Endothelial cell of umbilical vein (primary cell): ENCODE measurements at regions not wholly inside any gene's neighbourhood (a gene's known extent, or its start where the extent isn't known, plus 50 kb on each side); places are given as distances from the start of the nearest gene placed in this dataset.

Source experiments
- BruUV-seq: library from RNA; stranded (reverse); fragments of 400-500 nt; replicated peaks from 2 replicates; lab custom pipeline; 2021; lab: Mats Ljungman, UMichigan
- CTCF ChIA-PET: fragments of 300-600, 350-600 bp; sonication (Branson Sonifier 250); formaldehyde crosslinking; loops from one replicate; lab custom pipeline; 2021; ENCODE audit warnings: antibody characterized with exemption, inconsistent platforms; lab: Charles Lee
- POLR2A ChIA-PET: fragments of 300-600, 350-600 bp; sonication (Branson Sonifier 250); formaldehyde crosslinking; loops from one replicate; lab custom pipeline; 2021; ENCODE audit warnings: antibody characterized with exemption, inconsistent platforms; lab: Charles Lee
- DNase-seq: peaks from one replicate; pipeline ENCODE4 v3.0.0-alpha.2; 2011; ENCODE audit warnings: low read depth, low spot score
- FAIRE-seq: peaks from 2 replicates; lab custom pipeline; 2011; peaks lifted over from hg19 to GRCh38; lab: Jason Lieb, UNC
- H2AFZ ChIP-seq: 2 replicates; pipeline ENCODE4 v1.6.0; 2012; ENCODE audit warnings: low read depth, low read length, control low read depth, inconsistent platforms
- H3K27ac ChIP-seq: 2 replicates; pipeline ENCODE4 v1.5.1; 2011; ENCODE audit warnings: low read depth, mild to moderate bottlenecking, control low read depth, low read length, moderate library complexity; ENCODE audit not compliant: insufficient read depth
- H3K27me3 ChIP-seq, 2 experiments: 2 replicates each; pipeline versions ENCODE4 v1.6.0 to v1.6.1; 2011; ENCODE audit warnings: low read length in 2 of 2, mixed read lengths in 1 of 2; ENCODE audit not compliant: control insufficient read depth in 2 of 2, insufficient read depth in 2 of 2
- H3K36me3 ChIP-seq, 2 experiments: 2 replicates in 1 of 2; 3 replicates in 1 of 2; pipeline ENCODE4 v1.5.1; 2011; ENCODE audit warnings: low read length in 2 of 2, mild to moderate bottlenecking in 1 of 2, moderate library complexity in 1 of 2; ENCODE audit not compliant: control insufficient read depth in 2 of 2, insufficient read depth in 2 of 2; ENCODE audit errors: extremely low read depth in 1 of 2
- H3K4me1 ChIP-seq: 3 replicates; pipeline ENCODE4 v1.5.1; 2011; ENCODE audit warnings: mild to moderate bottlenecking, low read length; ENCODE audit not compliant: control insufficient read depth, insufficient read depth; ENCODE audit errors: extremely low read depth
- H3K4me2 ChIP-seq: 2 replicates; pipeline ENCODE4 v1.6.1; 2011; ENCODE audit warnings: low read length, control low read depth, mixed read lengths; ENCODE audit not compliant: insufficient read depth
- H3K4me3 ChIP-seq, 3 experiments: fragments of 200-600 bp in 1 of 3; sonication (generic), shearing (Covaris generic) in 1 of 3; replicated peaks in 1 of 3; 2 replicates each; pipeline ENCODE4 v1.5.1; 2011 to 2016; ENCODE audit warnings: control low read depth in 3 of 3, low read length in 3 of 3, mild to moderate bottlenecking in 2 of 3, inconsistent platforms in 1 of 3, low read depth in 1 of 3, moderate library complexity in 1 of 3; ENCODE audit not compliant: insufficient read depth in 1 of 3
- H3K79me2 ChIP-seq: 2 replicates; pipeline ENCODE4 v1.6.0; 2012; ENCODE audit warnings: low read length, inconsistent platforms; ENCODE audit not compliant: control insufficient read depth, insufficient read depth
- H3K9ac ChIP-seq: replicated peaks from 2 replicates; pipeline ENCODE3; 2011; ENCODE audit warnings: low read length, control low read depth; ENCODE audit not compliant: insufficient read depth; ENCODE audit errors: extremely low read depth
- H3K9me1 ChIP-seq: replicated peaks from 3 replicates; pipeline ENCODE4 v1.6.0; 2011; ENCODE audit warnings: mild to moderate bottlenecking, low read length; ENCODE audit not compliant: control insufficient read depth, insufficient read depth; ENCODE audit errors: extremely low read depth
- H3K9me3 ChIP-seq: replicated peaks from 2 replicates; pipeline ENCODE4 v1.5.1; 2012; ENCODE audit warnings: low read length, inconsistent platforms; ENCODE audit not compliant: control insufficient read depth, insufficient read depth
- H4K20me1 ChIP-seq: replicated peaks from 2 replicates; pipeline ENCODE3; 2011; ENCODE audit warnings: mild to moderate bottlenecking, low read length; ENCODE audit not compliant: control insufficient read depth, insufficient read depth; ENCODE audit errors: extremely low read depth
- CTCF ChIP-seq, 2 donors: IDR thresholded peaks; 1 replicate in 1 of 2; 2 replicates in 1 of 2; pipeline ENCODE4 v1.5.1; 2011; ENCODE audit warnings: low read length in 2 of 2, mild to moderate bottlenecking in 2 of 2, moderate library complexity in 2 of 2, control low read depth in 1 of 2, inconsistent platforms in 1 of 2, low read depth in 1 of 2; ENCODE audit not compliant: insufficient read depth in 1 of 2; ENCODE audit errors: extremely low read depth in 1 of 2
- EZH2 ChIP-seq: IDR thresholded peaks from 2 replicates; pipeline ENCODE4 v1.6.1; 2012; ENCODE audit warnings: borderline replicate concordance, low read depth, mild to moderate bottlenecking, moderate library complexity, low read length, inconsistent platforms; ENCODE audit not compliant: severe bottlenecking
- FOS ChIP-seq: IDR thresholded peaks from 2 replicates; pipeline ENCODE4 v1.6.1; 2011; ENCODE audit warnings: mild to moderate bottlenecking, low read length, moderate library complexity, borderline replicate concordance; ENCODE audit not compliant: insufficient read depth
- GATA2 ChIP-seq: IDR thresholded peaks from 2 replicates; pipeline ENCODE4 v1.7.0; 2011; ENCODE audit warnings: low read depth, mild to moderate bottlenecking, moderate library complexity, mixed read lengths, low read length; ENCODE audit not compliant: insufficient read length, insufficient read depth
- JUN ChIP-seq: IDR thresholded peaks from 2 replicates; pipeline ENCODE4 v1.6.1; 2011; ENCODE audit warnings: borderline replicate concordance, low read depth; ENCODE audit not compliant: insufficient read length, insufficient read depth
- MAX ChIP-seq: IDR thresholded peaks from 2 replicates; pipeline ENCODE4 v1.6.1; 2011; ENCODE audit not compliant: insufficient read depth, insufficient read length
- MYC ChIP-seq: IDR thresholded peaks from one replicate; pipeline ENCODE4 v1.6.1; 2011; ENCODE audit warnings: mild to moderate bottlenecking, low read depth, low read length
- POLR2A ChIP-seq: IDR thresholded peaks from 2 replicates; pipeline ENCODE4 v1.6.1; 2012; ENCODE audit warnings: low read depth, mild to moderate bottlenecking, control low read depth, low read length
- POLR2AphosphoS5 ChIP-seq: IDR thresholded peaks from 2 replicates; pipeline ENCODE4 v1.6.1; 2012; ENCODE audit warnings: low read depth, mild to moderate bottlenecking, control low read depth, low read length, moderate library complexity; ENCODE audit not compliant: insufficient read depth
- dilution Hi-C: fragments of 300-500 bp; cut with MboI; formaldehyde crosslinking; loops from one replicate; pipeline ENCODE4 v1.15.0; 2019; ENCODE audit warnings: low sequenced_read_pairs; ENCODE audit not compliant: extremely low pct_ligation_motif_present
- intact Hi-C: fragments of 100-400 bp; cut with micrococcal nuclease; formaldehyde crosslinking; loops from one replicate; pipeline ENCODE4 v1.10.0; 2022

DNA sequence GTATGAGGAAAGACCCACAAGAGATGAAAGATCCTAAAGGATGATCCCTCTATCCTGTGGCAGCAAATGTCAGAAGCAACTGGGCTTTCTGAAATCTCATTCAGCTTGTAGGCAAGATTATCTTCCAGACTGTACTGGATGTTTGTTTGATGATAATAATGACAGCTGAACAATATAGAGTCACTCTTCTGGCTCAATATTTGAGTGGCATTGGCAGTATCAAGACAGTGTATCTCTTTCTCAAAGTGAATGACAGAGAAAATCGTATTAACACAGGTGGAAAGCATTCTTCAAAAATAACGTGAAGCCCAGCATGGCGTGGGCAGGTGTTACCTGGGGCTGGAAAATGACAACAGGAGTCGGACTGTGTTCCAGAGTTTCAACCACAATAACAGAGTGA, 114.5 kb downstream of the GPR37 start:
- no TSS peak for BruUV-seq
- H3K9ac ChIP-seq = no peak overlapping the region
- no peaks in the 10 kb centered on the region for H3K9me1 ChIP-seq
- H3K9me3 ChIP-seq = no peaks in the 10 kb centered on the region
- no peaks in the 10 kb centered on the region for H3K36me3 ChIP-seq
- no peak overlapping the region for H3K4me3 ChIP-seq
- TF ChIP-seq MYC (no peak), CTCF (IDR thresholded peaks at IDR 0.05; ENCODE audit: extremely low read depth in 1 of 2, insufficient read depth in 1 of 2, low read depth in 1 of 2, low read length in 2 of 2) (no peak), MAX (no peak), EZH2 (no peak), POLR2AphosphoS5 (no peak), GATA2 (no peak), POLR2A (no peak), JUN (no peak), FOS (no peak)
- H3K79me2 ChIP-seq = no peaks in the 10 kb centered on the region
- H3K4me2 ChIP-seq = no peak overlapping the region
- H2AFZ ChIP-seq = no peak overlapping the region
- FAIRE-seq (no peak), DNase-seq (no peak)
- H3K27me3 ChIP-seq = no peaks in the 10 kb centered on the region
- POLR2A ChIA-PET = no interaction called here
- no peak overlapping the region for H3K27ac ChIP-seq
- no peaks in the 10 kb centered on the region for H3K4me1 ChIP-seq
- dilution Hi-C loops (no loop called here), intact Hi-C loops (no loop called here)
- CTCF ChIA-PET = interaction anchor here (0.5 kb wide), 1 partner anchor 484 kb away, joined by 3 read pairs; no protein-coding TSS in a partner anchor
- H4K20me1 ChIP-seq = no peaks in the 10 kb centered on the region
